ENCODE measurements at regions not wholly inside any gene's neighbourhood (a gene's known extent, or its start where the extent isn't known, plus 50 kb on each side); places are given as distances from the start of the nearest gene placed in this dataset.
"Not testable (repeated sequence)": the region's sequence is repeated elsewhere in the genome, so short reads cannot be mapped to it uniquely, and the experiment has no call there.

DNA sequence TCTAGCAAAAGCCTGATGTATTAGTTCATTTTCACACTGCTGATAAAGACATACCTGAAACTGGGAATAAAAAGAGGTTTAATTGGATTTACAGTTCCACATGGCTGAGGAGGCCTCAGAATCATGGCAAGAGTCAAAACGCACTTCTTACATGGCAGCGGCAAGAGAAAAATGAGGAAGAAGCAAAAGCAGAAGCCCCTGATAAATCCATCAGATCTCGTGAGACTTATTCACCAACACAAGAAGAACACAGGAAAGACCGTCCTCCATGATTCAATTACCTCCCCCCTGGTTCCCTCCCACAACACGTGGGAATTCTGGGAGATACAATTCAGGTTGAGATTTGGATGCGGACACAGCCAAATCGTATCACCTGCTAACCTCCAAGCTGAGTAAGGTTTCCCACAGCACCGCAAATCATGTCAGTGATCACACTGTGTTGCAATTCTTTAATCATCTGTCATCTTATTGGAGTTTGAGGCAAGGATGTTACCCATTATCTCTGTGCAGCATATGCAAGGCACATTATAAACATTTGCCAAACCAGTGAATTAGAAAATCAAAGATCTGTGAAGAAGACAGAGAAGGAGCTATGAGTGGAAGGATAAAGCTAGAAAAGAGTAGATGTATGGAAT is 128.5 kb downstream of the ZNF281 start:
- no peak for DNase-seq

DNA sequence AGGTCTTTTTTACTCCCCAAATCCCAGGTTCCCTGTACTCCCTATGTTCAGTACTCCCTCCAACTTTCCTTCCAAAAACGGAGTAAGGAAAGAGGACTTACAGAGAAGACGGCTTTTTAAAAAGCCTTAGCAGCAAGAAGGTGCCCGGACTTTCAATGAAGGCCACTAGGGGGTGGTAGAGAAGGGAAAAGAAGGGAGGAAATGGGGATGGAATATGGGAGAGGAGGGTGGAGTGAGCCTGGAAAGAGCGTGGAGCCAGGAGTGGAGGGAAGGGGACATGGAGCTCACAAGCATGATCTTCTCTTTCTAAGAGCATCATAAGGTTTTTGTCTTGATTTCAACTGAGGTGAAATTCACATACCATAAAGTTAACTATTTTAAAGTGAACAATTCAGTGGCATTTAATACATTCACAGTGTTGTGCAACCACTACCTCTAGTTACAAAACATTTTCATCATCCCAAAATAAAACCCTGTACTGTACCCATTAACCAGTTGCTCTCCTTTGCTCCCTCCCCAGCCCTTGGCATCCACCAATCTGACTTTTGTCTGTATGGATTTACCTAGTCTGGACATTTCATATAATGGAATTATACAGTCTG is 129.9 kb downstream of the ZNF281 start:
- no peak for DNase-seq

DNA sequence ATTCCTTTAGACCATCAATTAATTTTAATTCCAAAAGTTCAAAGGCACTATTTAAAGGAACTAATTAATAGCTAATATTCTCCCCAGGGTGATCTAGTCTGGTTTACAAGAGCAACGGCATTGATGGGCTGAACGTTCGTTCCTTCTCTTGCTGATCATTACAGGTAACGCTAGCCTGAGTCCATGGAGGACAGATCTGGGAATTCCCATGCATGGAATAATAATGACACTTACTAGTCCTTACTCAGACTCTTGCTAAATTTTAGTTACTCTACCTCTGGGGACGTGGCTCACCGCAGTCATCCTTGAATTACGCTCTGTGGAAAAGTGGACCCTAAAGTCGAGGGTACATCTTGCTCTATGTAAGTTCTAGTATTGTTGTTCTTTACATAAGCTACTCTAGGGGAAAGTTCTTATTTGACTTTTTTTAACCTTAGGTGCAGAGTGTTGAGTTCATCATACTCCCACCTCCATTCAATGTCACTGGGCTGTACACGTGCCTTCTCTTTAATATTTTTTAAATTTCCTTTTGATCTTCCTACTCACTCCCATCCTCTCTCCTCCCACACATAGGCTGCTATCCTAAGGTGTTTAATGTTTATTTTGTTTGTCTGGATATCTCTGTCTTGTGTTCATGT is 133.9 kb downstream of the ZNF281 start:
- no peak for DNase-seq

DNA sequence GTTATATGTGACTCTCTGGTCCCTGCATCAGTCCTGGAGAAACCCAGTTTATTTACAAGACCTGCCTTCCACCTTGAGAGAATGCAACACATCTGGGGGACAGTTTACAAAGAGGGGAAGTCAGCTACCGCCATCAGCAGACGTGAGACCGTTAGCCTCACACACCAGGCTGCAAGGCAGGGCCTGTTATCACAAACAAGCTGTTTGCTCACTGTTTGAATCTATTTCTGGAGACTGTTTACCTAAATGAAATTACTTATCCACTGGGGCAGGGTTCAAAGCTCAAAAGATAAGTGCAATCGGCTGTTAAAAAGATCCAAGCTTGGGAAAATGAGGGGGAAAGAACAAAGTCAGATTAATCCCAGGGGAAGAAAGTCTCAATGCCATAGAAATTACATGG is 134.4 kb downstream of the ZNF281 start:
- no peak for DNase-seq

DNA sequence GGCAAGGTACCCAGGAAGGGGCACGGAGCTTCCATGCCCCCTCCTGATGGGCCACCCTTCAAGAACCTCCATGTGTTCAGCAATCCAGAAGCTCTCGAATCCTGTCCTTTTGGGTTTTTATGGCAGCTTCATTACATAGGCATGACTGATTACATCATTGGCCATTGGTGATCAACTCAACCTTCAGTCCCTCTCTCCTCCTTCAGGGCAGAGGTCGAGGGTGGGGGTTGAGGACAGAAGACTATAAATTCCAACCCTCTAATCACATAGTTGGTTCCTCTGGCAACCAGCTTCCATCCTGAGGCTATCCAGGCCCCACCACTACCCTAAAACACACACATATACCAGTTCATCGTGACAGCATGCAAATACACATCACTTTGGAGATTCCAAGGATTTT is 135.7 kb downstream of the ZNF281 start:
- DNase-seq = no peak

DNA sequence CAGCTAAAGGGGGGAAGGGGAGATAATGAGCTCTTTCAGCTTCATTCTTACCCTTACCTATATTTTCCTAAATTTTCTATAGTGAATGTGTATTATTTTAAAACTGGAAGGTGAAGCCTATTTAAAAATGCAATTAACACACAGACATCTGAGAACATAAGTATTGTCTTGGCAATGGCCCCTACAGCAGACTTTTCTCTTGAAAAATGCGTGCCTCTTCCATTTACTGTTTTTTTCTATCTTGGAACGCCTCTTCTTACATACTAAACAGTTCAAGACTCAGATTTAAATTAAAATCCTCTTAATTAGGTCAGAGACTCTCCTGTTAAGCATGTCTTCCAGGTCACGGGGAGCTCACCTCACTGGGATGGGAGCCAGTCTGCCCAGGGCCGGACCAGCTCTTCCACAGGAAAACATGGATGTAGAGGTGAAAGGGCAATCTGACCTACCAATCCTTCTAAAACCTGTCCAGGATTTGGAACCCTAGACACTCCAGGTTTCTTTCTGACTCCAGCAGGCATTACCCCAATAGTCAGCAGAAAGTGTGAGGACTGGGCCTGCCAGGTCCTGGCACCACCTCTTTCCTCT is 137.3 kb downstream of the ZNF281 start:
- no peak for DNase-seq

DNA sequence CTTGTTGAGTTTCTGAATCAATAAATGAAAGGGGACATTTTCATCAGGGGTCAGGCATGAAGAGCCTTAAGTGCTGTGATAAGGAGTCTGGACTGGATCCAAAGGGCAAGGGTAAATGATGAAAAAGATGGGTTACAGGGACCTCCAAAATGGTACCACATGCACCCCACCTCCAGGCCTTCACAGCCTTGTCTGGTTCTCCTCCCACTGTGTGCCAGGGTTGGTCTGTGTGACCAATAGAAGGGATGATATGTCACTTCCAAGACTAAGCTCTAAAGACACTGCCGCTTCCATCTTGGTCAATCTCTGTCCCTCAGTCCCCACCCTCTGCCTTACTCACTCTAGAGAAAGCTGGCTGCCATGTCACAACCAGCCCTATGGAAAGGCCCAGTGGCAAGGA is 140.6 kb downstream of the ZNF281 start:
- DNase-seq = no peak

DNA sequence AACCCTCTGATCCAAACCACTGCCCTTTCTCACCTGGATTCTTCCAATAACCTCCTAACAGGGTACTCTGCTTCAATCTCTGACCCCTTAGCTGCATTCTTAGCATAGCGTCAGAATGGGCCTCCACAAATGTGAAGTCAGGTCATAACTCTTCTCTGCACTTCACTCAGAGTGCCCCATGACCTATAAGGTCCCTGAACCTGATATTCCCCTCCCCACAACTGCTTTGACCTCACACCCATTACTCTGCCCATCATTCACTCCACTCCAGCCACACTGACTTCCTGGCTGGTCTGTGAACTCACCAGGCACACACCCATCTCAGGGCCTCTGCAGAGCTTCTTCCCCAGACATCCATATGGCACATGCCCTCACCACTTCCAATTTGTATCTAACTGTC is 141.9 kb downstream of the ZNF281 start:
- DNase-seq = no peak

DNA sequence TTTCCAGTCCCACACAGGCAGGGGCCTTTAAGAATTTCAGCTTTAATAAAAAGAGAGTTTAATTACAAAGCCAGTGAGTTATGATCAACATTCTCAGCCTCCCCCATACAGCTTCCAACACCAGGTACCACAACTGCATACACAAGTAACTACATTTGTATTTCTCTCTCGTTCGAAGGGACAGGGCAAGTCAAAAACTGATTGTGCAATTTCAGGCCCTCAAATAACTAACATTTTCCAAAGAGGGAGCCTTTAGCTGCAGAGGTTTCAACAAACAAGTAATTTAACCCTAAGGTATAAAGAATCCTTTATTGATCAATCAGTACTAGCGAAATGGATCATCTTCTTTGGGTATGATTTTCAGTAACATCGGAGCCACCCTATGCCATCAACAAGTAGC is 142.4 kb downstream of the ZNF281 start:
- DNase-seq = no peak

DNA sequence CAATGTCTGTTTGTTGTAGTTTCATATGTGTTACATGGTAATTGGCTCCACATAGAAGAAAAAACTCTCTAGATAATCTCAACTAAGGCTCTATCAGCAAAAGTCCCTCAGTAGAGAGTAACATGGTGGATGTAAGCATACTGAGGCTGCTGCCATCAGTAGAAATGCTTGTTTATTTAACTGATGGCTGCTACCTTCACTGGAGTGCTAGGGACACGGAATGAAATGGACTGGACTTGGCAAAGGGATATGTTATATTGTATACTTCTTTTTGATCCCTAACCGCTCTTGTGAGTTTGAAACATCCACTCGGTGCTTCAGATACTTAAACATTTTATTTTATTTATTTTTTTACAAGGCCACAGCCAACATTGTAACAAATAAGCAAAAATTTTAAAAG is 143.0 kb downstream of the ZNF281 start:
- no peak for DNase-seq

DNA sequence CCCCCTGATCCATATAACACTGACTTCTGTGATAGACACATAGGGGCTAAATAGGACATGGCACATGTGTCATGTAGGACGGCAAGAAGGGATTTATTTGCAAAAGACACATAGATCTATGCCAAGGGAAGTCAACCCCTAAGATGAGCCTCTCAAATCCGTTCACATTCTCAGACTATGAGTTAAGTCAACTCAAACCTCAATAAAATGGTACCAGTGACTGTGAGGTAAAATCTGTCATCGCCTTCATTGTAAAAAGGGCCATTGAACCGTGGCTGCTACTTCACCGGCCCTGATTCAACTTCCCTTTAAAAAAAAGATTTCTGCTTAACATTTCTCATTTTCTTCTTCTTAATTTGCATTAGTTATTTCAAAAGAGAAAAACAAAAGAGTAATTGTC is 144.0 kb downstream of the ZNF281 start:
- DNase-seq = no peak

DNA sequence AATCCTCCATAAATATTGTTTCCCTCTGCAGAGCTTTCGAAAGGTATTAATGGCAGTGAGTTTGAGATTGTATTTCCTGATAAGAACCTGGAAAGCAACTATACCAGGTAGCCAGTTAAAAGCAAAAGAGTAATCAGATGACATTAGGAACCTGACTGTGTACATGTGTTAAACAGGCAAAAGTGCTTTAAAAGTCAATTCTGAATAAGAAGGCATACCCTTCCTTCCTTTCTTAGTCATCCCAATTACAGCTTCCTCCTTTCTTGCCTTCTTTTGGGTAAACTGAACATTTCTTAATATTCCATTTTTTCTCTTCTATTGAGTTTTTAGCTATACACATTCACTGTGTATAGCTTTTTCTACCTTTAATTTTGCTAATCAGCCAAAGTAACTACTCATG is 144.7 kb downstream of the ZNF281 start:
- no peak for DNase-seq

DNA sequence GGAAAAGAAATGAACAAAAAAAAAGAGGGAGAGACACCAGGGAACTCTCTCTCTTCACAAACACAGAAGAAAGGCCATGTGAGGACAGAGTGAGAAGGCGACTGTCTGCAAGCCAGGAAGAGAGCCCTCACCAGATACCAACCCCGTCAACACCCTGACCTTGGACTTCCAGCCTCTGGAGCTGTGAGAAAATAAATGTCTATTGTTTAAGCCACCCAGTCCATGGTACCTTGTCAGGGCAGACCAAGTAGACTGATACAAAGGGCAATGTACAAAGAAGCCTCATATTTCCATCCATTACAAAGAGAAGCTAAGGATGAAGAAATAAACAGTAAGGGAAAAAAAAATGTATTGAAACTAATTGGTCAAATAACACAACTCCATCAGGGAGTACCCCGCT is 146.6 kb downstream of the ZNF281 start:
- DNase-seq = no peak

DNA sequence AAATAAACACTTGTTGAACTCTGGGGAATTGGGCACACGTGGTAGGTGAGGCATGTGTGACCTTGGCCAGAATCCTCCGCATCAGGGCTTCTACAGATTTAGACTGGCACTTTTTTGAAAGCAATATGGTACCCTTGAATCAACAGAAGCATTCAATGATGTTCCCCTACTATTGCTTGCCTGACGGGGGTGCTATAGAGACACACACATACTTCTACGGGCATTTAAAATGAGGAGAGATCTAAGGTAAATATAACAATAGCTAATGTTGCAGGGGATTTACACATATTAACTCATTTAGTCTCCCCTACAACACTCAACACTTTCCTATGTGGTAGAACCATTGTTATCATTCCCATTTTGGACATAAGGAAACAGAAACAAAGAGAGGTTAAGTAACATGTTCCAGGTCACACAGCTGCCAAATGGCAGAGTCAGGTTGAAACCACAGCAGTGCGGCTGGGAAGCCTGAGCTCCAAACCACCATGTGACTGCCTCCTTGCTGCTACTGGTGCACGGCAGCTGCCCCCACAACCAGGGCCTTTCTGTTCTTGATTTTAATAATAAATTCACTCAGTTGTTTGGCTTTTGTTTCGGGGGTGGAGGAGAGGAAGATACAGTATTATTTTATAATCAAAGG is 147.4 kb downstream of the ZNF281 start:
- DNase-seq = no peak

DNA sequence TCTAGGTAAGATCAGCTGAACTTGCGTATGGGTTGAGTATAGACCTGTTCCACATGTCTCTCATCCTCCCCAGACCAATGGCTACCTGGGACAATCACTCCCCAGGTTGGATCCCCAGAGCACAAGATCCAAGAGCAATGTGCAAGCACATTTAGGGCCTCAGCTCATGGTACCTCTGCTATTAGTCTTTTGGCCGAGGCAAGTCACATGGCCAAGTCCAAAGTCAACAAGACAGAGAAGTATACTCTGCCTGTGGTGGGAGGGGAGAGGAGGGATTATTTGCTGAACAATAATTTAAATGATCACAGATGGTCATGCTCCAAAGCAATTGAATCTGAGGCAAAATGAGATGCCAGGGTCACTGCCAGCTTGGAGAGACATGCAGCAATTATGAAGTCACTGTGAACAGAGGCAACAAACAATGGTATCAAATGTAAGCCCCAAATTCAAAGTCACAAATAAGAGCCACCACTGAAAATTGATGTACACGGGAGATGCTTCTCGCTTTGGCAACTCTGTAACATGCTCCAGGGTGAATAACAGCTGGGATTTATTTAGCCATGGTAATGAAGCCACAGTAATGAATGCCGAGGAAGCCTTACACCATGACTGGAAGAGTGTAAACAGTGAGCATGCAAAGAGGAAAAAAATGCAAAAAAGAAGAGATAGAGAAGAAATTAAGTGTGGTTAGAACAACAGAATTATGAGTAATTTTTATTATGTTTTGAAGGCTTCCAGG is 149.1 kb downstream of the ZNF281 start:
- DNase-seq = no peak

DNA sequence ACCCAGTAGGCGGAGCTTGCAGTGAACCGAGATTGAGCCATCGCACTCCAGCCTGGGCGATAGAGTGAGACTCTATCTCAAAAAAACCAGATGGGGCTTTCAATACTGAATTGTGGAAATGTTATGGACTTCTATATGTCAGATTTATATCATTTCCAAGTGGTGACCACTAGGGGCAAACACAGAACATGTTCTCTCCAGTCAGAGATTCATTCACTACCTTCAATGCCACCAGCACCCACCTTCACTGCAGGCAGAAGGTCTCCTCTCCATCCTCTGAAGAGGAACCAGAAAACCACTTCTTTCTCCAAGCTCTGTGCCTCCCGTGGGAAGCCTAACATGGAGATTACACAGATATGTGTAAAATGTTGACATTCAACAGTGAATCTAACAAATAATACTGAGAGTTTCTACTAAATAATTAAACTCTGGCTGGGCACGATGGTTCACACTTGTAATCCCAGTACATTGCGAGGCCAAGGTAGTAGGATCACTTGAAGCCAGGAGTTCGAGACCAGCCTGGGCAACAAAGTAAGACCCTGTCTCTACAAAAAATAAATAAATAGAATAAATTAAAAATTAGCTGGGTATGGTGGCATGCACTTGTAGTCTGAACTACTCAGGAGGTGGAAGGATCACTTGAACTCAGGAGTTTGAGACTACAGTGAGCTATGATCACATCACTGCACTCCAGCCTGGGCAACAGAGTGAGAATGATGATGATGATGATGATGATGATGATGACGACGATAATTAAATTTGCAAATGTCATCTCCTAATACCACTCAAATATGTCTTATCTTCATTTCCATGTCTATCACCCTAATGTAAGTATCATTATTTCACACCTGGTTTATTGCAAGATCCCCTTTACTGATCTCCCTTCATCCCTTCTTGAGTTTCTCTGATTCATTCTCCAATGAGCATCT is 151.1 kb downstream of the ZNF281 start:
- no peak for DNase-seq

DNA sequence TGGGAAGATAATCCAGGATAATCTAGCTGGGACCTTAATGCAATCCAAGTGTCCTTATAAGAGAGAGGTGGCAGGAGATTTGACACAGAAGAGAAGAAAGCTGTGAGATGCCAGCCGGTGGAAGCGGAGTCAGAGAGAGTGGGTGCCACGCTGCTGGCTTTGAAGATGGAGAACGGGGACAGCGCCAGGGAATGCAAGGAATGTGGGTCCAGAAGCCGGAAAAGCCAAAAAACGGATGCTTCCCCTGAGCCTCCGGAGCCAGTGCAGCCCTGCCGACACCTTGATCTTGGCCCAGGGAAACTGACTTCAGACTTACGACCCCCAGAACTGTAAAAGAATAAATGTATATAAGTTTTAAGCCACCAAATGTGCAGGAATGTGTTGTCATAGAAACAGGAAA is 152.6 kb downstream of the ZNF281 start:
- DNase-seq = no peak

DNA sequence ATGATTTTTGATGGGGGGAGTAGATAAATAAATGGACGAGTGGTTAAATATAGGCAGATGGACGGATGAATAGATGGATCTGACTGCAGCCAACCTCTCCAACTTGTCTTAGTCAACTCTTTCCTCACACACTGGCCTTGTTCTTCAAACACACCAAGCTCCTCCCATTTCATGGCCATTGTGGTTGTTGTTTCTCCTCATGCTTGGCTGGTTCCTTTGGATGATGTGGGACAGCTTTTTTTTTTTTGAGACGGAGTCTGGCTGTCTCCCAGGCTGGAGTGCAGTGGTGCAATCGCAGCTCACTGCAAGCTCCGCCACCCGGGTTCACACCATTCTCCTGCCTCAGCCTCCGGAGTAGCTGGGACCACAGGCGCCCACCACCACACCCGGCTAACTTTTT is 155.2 kb downstream of the ZNF281 start:
- not testable (repeated sequence) for DNase-seq

DNA sequence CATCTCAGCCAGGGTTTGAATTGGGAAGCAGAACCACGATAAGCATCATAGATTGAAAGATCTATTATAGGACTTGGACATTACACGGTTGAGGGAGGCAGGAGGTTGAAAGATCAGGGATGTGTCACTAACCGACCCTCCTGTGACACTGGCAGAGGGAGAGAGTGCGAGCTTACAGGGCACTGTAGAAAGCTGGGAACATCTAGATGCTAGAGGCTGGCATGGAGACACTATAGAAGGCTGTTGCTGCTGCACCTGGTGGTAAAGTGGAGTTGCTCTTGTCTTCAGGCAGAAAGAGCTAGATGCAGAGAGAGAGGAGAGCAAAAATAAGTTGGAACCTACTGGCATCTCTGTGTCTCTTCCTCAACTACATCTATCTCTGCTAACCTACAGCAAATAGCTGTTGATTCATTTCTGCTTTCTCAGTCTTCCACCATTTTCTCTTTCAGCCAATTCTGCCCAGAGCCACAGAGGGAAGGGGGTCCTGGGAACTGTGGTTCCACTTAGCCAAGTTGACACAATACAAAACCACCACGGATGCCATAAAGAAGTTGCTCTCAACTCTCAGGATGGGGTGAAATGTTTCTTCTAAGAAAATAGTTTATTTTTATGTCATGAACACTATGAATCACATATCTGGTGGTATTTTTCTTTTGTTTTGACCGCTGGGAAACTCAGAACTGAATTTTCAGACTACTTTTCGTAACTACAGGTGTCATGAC is 155.9 kb downstream of the ZNF281 start:
- DNase-seq = no peak

DNA sequence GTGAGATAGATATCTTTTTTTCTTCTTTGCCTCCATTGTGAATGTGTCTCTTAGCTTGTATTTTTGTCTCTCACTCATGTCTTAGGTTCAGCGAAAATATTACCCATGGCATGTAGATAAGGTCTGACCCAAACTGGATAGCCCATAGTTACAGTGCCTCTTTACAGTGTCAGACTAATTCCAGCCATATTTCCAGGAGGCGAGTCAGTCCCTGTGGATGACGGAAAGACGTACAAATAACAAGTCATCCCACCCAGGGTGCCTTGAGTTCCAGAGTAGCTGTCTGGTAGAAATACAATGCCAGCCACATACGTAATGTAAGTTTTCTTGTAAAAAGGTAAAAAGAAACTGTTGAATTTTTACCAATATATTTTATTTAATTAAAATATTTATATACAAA is 157.3 kb downstream of the ZNF281 start:
- no peak for DNase-seq

DNA sequence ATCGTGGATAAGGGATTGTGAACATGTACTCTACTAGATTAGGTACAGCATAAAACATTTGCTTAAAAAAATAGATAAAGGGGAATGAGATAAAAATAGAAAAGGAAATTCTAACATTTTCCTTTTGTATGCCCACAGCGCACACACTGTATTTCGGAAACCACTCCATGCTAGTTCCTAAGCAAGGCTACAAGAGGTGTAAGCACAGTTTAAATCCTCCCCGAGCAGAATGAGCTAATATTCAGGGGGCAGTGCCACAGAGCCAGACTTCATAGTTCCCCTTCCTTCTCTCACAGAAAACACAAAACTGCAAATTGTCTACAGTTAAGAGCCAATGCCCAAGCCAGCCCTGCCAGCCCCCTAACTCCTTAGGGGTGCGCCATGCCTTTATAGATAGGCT is 159.4 kb downstream of the ZNF281 start:
- DNase-seq = no peak

Data from activated CD4-positive, alpha-beta T cell treated with anti-CD3 and anti-CD28 coated beads, Interleukin-2, amount 50 U/mL, for 4 hours (primary cell).